IPS-NIHi7 (cell line): ENCODE measurements at regions not wholly inside any gene's neighbourhood (a gene's known extent, or its start where the extent isn't known, plus 50 kb on each side); places are given as distances from the start of the nearest gene placed in this dataset.

Source experiments
- DNase-seq: peaks from one replicate; pipeline ENCODE4 v3.0.0; 2012; ENCODE audit warnings: mixed read lengths; ENCODE audit errors: extremely low spot score

DNA sequence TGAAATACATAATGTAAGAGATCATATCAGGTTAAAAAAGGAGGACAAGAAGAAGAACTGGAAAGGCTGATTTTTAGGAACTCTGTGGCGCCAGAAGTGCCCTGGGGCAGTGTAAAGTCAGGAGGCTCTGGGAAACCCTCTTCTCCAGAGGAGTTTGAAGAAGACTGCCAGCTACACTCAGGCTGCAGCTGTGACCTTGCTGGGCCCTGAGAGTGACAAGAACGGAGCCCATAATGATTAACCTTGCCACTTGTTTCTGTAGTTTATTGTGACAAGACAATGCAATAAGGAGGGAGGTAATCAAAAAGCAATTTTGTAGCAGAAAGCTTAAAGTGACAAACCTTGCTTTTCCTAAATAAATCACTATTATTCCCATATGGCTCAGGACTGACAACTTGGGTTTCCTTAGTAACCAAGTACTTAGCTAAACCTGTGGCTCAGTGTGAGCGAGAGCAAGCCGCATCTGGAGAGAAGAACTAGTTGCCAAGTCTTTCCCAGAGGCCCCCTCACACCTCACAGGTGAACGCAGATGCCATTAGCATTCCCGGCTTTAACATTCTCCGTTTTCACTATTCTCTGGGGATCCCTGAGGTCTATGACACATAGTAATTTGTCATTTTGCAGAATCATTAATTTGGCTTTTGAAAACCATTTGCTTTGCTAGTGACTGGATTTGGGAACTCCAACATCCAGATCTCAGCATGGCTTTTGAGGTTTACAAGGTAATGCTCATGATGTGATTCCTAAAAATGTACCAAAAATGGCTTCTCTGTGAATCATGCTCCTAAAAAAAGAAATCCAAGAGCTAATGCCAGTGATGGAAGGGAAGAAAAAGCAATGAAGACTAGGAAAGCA lies 115.9 kb downstream of the OMA1 start:
- no peak for DNase-seq

DNA sequence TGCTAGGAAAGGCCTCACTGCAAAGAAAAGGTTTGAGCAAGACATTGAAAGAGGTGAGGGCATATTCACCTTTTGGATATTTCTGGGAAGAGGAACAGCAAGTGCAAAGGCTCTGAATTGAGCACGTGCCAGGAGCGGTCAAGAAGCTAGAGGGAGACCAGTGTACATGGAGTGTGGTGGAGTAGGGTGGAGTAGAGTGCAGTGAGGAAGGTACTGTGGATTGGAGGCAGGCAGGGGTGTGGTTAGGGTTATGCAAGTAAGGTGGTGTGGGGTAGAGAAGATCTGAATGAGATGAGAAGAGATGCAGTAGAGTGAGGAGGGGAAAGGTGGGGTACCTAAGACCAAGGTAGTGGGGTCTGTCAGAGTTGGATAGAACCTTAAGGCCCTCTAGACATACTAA lies 119.6 kb downstream of the OMA1 start:
- DNase-seq: no peak

DNA sequence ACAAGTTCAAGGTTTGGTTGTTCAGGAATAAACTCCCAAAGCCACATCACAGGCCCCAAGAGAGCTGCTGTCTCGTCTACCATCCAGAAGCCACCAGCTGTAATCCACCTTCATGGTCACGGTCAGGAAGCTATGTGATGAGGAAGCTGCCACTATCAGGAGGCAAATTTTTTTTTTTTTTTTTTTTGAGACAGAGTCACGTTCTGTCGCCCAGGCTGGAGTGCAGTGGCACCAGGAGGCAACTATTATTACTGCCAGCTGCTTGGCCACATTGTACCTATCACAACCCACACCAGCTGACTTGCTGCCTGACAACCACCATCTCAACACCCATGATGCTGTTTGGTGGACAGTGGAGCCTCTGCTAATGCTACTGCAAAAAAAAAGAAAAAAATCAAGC lies 124.1 kb downstream of the OMA1 start:
- no peak for DNase-seq

DNA sequence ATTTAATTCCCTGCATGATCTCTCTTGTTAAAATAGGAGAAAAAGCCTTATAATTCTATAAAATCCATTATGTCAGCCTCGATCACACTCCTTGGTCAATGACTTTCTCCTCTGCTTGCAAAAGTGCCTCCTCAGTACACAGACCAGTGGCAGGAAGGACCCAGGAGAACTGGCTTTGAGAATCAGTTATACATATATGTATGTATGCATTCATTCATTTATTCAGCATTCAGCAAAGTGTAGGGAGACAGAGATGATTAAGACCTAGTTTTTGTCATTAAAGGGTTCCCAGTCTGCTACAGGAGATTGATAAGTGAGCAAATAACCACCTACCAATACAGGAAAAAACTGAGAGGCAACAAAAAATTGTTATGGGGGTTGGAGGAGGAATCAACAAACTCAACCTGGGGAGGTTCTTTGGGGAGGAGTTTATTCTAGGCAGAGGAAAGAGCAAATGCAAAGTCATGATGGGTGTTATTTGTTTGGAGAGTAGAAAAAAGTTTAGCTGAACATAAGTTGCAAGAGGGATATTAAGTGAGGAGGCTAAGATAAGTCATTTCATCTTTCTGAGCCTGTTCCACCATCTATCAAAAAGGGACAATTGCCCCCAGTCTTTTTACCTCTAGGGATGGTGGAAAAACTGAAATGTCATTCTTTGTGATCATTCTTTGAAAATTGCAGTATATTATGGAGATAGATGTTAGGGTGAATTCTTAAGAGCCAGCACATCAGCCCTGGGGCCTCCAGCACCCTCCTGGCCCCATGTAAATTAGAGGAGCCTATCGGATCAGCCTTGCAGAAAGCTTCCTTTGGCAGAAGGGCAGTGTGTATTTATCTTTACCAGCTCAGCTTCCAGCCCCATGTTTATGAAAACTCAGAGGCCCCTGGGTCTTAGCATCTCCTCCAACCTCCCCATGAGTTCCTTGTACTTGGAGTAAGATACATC lies 128.0 kb downstream of the OMA1 start:
- no peak for DNase-seq

DNA sequence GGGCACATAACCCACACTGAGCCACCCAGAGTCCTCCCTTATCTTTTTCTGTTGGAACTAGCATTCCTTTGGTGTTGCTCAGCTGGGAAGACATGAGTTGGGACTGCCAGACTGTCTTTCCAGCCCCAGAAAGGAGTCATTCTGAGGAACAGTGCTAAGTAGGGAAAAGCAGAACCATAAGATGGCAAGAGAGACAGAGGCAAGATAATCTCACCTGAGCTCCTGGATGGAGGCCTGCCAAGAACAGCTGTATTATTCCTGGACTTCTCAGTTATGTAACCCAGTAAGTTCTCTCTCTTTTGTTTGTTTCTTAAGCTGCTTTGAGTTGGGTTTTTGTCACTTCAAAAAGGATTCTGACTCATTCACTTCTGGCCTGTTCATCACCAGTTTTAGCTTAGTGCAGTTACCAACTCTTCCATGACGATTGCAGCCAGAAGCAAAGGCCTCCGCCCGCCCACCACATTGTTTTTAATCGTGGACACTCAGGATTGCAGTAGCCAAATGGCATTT lies 134.4 kb downstream of the OMA1 start:
- no peak for DNase-seq

DNA sequence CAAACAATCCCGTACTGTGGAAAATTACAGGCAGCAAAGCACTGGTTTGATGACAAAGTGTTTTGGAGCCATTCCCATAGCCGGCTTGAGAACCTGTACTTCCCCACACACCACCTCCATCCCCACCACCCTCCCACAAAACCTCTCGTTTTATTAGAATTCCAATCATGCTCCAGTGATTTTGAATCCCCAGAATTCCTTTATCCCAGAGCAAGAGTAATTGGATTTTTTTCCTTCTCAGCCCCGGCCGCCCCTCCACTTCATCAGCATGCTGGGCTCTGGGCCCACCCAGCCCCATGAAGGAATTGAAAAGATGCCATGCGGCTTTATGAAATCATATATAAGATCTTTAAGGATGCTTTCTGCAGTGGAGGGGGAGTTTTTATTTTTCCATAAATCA lies 136.6 kb downstream of the OMA1 start:
- no peak for DNase-seq

DNA sequence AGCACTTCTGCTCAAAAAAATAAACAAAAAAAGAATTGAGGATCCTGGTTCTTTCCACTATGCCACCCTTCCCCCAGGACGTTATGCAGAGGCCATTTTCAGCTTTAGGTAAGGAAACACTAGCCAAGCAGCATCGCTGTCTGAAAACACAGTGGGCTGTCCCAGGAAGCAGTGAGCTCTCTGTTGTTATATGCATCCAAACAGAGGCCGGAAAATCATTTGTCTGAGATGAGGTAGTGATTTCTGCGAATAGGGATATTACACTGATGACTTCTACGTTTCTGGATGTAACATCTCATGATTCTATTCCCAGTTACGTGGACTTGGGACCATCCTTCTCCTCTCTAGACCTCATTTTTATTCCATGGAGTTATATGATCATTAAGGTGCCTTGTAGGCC lies 137.2 kb downstream of the OMA1 start:
- DNase-seq: no peak

DNA sequence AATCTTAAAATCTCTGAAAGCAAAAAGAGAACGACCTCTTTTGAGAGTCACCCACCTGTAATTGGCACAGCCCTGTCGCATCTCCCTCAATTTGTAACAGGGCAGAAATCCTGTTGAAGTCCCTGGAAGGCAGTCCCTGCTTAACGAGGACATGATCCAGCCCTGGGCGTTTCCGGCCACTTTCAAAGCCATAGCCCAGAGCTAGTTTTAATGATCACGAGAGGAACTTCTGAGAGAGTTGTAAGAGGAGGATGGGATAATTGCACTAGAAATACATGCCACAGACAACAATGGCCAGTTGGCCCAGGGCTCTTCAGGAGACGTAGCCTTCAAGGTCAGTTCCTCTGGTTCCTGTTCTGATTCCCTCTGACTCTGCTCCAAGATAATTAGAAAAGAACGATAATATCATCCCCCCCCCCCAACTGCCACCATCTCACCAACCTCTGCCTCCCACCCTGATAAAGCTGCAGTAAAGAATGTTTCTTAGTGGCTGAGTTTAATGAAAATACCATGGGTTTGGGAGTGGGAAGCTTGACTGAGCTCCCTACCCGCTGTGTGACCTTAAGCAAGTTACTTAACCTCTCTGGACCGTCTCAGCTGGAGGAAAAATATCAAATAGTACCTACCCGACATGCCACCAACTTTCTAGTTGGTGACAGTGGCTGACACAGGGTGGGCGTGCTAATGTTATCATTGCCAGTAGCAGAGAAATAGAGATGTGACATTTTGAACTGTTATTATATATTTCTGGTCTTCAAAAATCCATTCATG lies 140.0 kb downstream of the OMA1 start:
- no peak for DNase-seq

DNA sequence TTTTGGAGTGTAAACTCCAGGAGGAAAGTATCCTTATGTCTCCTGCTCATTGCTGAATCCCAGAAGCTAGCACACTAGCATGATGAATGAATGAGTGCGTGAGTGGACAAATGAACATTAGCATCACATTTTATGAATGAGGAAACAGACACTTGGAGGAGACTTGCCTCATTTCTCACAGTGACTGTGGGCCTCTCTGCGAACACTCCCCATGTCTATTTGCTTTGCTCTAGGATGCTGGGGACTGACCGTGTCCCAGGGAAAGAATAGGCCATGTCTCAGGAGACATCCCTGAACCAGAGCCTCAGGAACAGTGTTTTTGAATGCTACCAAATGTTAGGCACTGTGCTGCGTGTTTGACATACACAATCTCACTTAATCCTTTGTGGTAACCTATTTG lies 140.9 kb downstream of the OMA1 start:
- DNase-seq: no peak

DNA sequence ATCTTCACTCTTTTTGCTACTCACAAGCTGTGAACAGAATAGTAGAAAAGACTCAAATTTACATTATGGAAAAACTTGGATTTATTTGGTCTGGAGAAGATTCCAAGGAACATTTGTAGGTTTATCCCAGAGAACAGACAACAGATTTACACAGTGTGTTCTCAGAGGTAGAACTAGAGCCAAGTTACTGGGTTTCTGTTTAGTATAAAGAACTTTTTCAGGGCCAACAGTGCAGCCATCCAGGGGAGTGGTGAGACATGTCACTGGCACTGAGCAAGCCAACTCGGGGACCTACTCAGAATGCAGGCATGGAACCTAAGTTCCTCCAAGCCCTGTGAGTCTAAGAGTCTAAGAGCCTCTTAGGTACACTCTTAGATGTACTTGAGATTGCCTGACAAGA lies 142.6 kb downstream of the OMA1 start:
- DNase-seq: no peak

DNA sequence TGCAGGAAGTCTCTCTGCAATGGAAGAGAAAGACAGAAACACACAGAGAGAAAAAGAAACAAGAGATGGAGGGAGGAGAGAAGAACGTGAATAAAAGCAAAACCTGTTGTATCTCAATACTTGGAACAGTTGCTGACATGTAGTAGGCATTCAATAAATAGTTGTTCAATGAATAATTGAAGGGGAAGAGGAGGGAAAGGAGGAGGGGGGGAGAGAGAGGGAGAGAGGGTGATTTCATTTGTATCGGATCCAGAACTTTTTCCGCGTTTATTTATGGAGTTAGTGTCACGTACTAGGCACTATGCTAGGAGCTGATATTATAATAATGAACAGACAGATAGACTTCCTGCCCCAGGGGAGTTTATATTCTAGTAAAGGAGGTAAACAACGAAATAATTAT lies 144.1 kb downstream of the OMA1 start:
- DNase-seq: no peak

DNA sequence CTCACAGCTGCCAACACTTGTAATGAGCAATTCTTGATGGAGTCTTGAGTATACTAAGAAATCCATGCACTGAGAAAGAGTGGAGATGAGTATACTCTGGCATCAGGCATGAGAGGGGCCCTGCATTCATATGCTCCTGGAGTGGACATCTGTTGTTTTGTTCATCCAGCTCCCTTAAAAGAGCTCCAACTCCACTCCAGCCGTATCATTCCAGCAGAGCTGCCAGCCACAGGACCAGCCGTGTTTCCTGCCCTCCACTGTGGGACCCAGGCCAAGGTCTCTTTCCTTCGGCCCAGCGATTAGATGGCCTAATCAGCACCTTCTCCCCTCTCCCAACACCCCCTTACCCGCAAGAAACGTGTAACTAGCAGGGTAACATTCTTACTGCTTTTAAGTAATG lies 144.5 kb downstream of the OMA1 start:
- DNase-seq: no peak

DNA sequence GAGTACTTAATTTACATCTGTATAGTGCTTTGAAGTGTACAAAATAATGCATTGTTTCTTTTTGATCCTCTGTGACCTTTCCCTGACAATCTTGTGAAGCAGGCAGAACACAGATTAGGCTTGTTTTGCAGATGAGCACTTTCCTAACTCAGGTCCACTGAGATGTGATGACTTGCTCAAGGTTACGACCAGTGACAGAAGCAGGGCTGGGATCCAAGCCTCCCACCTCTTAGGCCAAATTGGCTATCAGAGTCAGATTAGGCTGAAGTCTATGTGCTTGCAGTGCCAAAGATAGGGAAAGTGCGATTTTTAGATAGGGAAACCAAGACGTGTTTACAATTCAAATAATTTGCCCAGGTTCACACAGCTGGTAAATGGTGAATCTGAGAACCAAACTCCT lies 147.3 kb downstream of the OMA1 start:
- DNase-seq: no peak

DNA sequence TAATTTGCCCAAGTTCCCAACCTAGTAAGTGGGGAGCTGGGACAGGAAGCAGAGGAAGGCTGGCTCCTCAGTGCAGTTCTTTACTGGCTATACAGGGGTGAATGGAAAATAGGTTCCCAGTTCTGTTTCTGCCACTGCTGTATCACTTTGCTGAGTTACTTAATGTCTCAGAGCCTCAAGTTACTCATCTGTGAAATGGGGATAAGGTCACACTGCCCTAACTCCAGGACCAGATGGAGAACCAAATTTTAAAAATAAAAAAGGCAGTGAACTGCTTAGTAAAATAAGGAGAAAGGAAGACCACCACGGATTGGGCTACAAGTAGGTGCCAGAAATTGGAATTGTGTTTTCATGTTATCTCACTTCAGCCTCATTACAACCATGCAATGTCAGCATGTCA lies 147.8 kb downstream of the OMA1 start:
- DNase-seq: no peak

DNA sequence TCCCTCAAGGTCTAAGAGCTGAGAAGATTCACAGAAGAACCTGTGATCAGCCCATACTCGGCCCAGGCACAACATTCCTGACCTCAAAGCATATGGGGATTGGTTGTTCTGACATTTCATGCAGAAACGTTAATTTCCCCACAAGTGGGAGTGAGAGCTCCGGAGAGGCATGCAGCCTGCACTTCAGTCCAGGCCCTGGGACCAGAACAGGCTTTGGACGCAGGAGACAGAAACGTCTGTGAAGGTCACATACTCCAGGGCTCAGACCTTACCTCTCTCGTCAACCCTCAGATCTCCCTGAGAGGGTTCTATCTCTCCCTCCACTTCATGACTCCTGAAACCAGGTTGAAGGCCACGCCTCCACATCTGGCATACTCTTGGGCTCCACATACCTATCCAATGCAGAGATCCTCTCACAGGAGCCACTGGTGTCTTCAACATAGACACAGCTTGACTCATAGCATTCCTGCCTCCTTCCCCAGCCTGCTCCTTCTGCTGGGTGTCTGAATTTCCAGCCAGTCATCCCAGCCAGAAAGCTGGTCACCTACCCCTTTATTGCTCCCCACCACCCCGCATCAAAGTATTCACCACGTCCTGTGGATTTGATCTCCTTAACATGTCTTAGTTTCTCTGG lies 149.2 kb downstream of the OMA1 start:
- DNase-seq: peak; percentile 31

DNA sequence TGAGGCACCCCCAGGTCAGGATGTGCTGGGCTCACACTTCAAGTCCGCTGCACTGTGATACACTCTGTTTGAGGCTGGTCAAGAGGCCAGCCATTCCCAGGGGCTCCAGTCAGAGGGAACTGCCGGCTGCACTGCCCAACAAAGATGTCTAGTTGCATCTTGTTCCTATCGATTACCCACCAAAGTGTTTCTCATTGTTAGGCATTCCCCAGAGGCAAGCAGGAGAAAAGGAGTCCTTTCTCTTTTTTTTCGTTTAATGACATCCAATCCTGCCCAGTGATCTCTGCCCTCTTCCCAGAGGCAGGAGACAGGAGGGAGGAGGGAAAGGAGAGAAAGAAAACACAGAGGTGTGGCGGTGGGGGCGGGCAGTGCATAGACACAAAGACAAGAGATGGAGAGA lies 150.4 kb downstream of the OMA1 start:
- no peak for DNase-seq

DNA sequence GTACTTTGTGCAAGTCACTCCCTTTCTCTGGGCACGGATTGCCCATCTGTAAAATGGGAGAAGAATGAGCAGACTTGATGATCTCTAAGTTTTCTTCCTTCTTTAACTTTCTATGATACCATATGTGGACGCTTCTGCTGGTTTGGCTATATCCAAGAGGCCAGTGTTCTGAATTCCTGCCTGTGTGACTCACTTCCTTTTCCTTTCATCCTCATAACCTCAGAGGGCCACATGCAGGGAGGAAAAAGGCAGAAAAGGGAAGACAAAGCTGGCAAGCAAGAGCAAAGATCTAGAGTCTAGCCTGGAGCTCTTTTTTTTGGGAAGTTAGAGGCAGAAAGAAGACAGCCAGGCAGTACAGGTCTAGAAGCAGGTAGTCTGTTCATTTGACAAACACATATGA lies 151.2 kb downstream of the OMA1 start:
- peak; percentile 45 for DNase-seq

DNA sequence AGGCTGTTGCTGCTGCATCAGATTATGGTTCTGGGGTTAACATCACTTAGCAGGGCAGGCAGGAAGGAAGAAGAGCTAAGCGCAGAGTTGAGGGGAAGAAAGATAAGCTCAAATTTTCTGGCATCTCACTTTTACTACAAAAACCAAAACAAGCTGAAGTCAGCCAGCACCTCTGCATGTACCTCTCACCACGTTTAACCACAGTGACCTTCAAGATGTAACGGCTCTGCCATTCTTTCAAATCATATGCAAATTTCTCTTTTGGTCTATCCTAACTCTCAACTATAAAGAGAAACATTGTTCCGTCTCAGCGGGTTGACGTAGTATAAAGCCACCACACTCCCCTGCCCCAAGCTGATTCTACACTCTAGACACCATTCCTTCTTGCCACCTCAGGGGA lies 154.4 kb downstream of the OMA1 start:
- no peak for DNase-seq

DNA sequence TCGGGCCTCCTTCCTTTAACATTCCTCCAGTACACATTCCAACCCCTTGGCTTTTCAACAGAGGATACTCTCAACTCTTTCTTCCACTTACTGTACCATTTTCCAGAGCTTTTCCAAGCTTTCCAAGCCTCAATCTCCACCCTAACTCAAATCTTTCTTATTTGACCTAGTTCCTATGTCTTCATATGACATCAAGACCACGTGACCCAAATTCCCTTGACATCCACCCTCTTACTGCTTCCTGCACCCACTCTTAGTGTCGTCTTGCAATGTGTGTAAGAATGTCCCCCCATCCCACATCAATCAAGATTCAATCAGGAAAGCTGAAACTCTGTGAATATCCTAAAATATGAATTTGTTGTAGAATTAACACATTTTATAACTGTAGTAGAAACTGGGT lies 155.0 kb downstream of the OMA1 start:
- no peak for DNase-seq

DNA sequence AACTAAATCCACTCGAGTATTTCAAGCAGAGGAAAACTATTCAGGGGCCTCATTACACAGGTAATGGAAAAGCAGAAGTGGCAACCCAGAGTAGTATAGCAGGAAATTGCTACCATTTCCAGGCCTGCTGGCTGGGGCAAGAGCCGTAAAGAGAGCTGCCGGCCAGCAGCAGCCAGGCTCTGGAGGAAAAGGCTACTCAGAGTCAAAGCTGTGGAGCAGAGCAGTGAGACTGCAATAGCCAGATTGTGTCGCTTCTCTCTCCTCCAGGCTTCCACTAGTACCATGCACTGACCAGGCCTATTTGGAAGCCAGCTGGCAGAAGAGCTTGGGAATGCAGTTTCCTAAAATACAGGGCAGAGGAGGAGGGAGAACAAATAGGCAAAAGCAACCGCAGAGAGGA lies 155.5 kb downstream of the OMA1 start:
- no peak for DNase-seq

DNA sequence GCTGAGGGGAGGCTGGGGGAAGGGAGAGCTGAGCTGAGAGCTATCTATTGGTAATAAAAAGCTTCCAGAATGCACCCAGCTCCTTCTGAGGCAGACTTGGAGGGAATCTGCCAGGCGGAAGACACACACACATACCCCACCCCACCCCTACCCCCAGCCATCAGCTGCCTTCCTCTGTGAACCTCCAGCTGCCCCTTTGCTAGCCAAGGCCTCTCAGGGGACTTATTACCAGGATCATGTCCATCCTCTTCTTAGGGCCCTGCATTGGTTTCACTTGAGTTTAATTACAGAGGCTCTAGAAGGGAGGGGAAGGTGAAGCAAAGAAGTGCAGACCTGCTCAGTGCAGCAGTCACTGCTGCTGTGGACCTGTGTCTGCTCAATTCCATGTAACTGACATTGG lies 156.4 kb downstream of the OMA1 start:
- DNase-seq: no peak

DNA sequence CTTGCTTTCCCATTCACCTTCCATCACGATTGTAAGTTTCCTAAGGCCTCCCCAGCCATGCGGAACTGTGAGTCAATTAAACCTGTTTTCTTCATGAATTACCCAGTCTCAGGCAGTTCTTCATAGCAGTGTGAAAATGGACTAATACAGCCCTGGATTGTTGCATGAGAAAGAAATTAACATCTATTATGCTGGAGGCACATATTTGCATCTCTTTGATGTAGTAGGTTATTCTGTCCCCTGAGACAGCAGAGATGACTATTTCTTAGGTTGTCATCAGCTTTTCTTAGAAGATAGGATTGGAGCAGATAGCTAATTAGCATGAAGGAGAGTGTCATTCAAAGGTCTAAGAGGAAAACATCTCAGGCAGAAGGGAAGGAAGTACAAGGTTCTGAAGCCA lies 166.2 kb downstream of the OMA1 start:
- DNase-seq: no peak
